DOHH2 (cell line): ENCODE measurements at regions not wholly inside any gene's neighbourhood (a gene's known extent, or its start where the extent isn't known, plus 50 kb on each side); places are given as distances from the start of the nearest gene placed in this dataset.

Source experiments
- CTCF ChIP-seq: fragments of 200-600 bp; sonication (generic); IDR thresholded peaks from one replicate; pipeline ENCODE4 v1.5.1; 2014; ENCODE audit warnings: antibody characterized with exemption, mild to moderate bottlenecking, low read depth, low read length; ENCODE audit not compliant: poor library complexity, severe bottlenecking
- EZH2phosphoT487 ChIP-seq: fragments of 200-600 bp; sonication (generic); IDR thresholded peaks from 2 replicates; pipeline ENCODE4 v1.6.1; 2017; ENCODE audit warnings: borderline replicate concordance, mild to moderate bottlenecking, antibody characterized with exemption, low read length, moderate library complexity, mixed read lengths

GRCh38 chr11:123249354-123249753 is 54.3 kb upstream of the CLMP start:
- TF ChIP-seq CTCF (no peak), EZH2phosphoT487 (no peak)
